Osteocyte (in vitro differentiated cells): ENCODE measurements at regions not wholly inside any gene's neighbourhood (a gene's known extent, or its start where the extent isn't known, plus 50 kb on each side); places are given as distances from the start of the nearest gene placed in this dataset.

ENCODE experiments used
- DNase-seq: peaks from one replicate; pipeline ENCODE4 v3.0.0; 2021; ENCODE audit warnings: mixed read lengths; ENCODE audit not compliant: unreplicated experiment; ENCODE audit errors: extremely low spot score
- H3K27ac Mint-ChIP-seq: one replicate; pipeline ENCODE4 v1.8.0; 2021; ENCODE audit warnings: mild to moderate bottlenecking, mixed read lengths; ENCODE audit not compliant: unreplicated experiment
- H3K27me3 Mint-ChIP-seq: one replicate; pipeline ENCODE4 v1.8.0; 2021; ENCODE audit warnings: mixed read lengths; ENCODE audit not compliant: unreplicated experiment
- H3K36me3 Mint-ChIP-seq: one replicate; pipeline ENCODE4 v1.8.0; 2021; ENCODE audit warnings: mixed read lengths; ENCODE audit not compliant: unreplicated experiment
- H3K4me1 Mint-ChIP-seq: one replicate; pipeline ENCODE4 v1.8.0; 2021; ENCODE audit warnings: mixed read lengths; ENCODE audit not compliant: unreplicated experiment
- H3K4me3 Mint-ChIP-seq: one replicate; pipeline ENCODE4 v1.8.0; 2021; ENCODE audit warnings: mild to moderate bottlenecking, moderate library complexity, mixed read lengths; ENCODE audit not compliant: unreplicated experiment
- H3K9me3 Mint-ChIP-seq: one replicate; pipeline ENCODE4 v1.8.0; 2021; ENCODE audit warnings: mixed read lengths; ENCODE audit not compliant: unreplicated experiment
- TF ChIP-seq, protein P1 (sequence below): fragments of 200-600 bp; sonication (generic); IDR thresholded peaks from 2 replicates; pipeline ENCODE4 v1.5.0; 2021; ENCODE audit warnings: antibody characterized with exemption, mild to moderate bottlenecking, moderate library complexity

DNA sequence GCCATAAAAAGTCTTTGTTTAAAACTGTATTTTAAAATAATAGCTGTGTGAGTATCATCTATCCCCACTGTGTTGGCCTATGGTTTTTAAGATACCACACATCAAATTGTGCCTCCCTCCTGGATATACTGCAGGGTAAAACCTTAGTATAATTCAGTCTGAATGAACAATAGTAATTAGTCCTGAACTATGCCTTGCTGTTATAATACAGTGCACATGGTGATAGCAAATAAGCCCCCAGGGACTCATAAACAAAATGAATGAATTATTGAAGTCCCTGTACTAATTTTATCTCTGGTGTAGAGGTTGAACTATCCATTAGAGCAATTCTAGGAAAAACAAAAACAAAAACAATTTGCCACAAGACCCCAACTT lies 142.7 kb upstream of the ADAMTSL1 start:
- no peaks in the 10 kb centered on the region for H3K9me3 Mint-ChIP-seq
- H3K27ac Mint-ChIP-seq = no peak overlapping the region

DNA sequence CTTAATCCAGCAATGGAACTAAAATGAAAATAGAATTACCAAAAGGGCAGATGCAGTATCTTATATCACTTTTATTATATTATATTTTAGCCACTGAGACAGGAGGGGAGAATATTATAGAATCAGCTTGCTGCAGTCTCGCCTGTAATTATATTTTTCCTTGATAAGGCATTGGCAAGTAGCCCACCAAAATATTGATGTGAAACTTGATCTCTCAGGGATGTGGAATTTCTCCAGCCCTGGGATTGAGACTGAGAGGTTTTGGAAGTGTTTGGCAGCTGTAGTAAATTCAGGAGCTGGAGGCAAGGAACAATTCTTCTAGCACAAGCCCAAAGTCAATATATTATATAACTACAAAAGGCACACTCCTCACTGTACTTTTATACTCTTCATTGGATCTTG lies 142.1 kb upstream of the ADAMTSL1 start:
- Mint-ChIP-seq H3K4me1 (peaks cover 23% of the 10 kb centered on the region), H3K27me3 (peaks cover 5% of the 10 kb centered on the region)

More for the DNA sequence above, 142.7 kb upstream of the ADAMTSL1 start:
- DNase-seq = no peak
- Mint-ChIP-seq H3K27me3 (peaks cover 5% of the 10 kb centered on the region), H3K4me3 (no peak overlapping the region), H3K36me3 (no peaks in the 10 kb centered on the region), H3K4me1 (peaks cover 22% of the 10 kb centered on the region)
- TF ChIP-seq, protein P1, sequence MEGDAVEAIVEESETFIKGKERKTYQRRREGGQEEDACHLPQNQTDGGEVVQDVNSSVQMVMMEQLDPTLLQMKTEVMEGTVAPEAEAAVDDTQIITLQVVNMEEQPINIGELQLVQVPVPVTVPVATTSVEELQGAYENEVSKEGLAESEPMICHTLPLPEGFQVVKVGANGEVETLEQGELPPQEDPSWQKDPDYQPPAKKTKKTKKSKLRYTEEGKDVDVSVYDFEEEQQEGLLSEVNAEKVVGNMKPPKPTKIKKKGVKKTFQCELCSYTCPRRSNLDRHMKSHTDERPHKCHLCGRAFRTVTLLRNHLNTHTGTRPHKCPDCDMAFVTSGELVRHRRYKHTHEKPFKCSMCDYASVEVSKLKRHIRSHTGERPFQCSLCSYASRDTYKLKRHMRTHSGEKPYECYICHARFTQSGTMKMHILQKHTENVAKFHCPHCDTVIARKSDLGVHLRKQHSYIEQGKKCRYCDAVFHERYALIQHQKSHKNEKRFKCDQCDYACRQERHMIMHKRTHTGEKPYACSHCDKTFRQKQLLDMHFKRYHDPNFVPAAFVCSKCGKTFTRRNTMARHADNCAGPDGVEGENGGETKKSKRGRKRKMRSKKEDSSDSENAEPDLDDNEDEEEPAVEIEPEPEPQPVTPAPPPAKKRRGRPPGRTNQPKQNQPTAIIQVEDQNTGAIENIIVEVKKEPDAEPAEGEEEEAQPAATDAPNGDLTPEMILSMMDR = no peak

GRCh38 chr9:18333157-18333556 lies 140.8 kb upstream of the ADAMTSL1 start:
- Mint-ChIP-seq H3K4me3 (no peak overlapping the region), H3K4me1 (peaks cover 31% of the 10 kb centered on the region), H3K36me3 (no peaks in the 10 kb centered on the region), H3K9me3 (no peaks in the 10 kb centered on the region), H3K27me3 (peaks cover 5% of the 10 kb centered on the region), H3K27ac (no peak overlapping the region)
- DNase-seq = no peak
- TF ChIP-seq, protein P1 = no peak

More for the DNA sequence above, 142.1 kb upstream of the ADAMTSL1 start:
- Mint-ChIP-seq H3K36me3 (no peaks in the 10 kb centered on the region), H3K9me3 (no peaks in the 10 kb centered on the region), H3K27ac (no peak overlapping the region), H3K4me3 (no peak overlapping the region)
- DNase-seq = no peak
- TF ChIP-seq, protein P1 = no peak

DNA sequence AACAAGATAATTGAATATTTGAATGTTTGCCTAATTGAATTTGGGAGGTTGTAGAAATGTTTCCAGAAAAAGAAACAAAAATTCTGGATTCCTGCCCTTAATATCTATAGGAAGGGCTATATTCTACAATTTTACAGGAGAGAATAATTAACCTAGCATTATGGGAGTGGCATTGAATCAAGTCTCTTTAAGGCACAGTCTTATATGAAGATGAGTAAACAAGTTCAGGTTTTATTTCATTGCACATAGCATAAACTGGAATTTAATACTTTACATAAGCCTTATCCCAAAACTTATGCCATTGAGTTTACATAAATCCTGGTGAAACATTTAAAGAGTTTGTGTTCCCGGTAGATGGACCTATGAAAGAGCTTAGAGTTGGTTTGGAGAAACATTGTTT lies 138.1 kb upstream of the ADAMTSL1 start:
- H3K27ac Mint-ChIP-seq = no peak overlapping the region
- peaks cover 33% of the 10 kb centered on the region for H3K4me1 Mint-ChIP-seq
- H3K27me3 Mint-ChIP-seq = peaks cover 2% of the 10 kb centered on the region
- H3K36me3 Mint-ChIP-seq = no peaks in the 10 kb centered on the region
- TF ChIP-seq, protein P1 = no peak
- peaks cover 8% of the 10 kb centered on the region for H3K9me3 Mint-ChIP-seq
- no peak overlapping the region for H3K4me3 Mint-ChIP-seq
- no peak for DNase-seq

DNA sequence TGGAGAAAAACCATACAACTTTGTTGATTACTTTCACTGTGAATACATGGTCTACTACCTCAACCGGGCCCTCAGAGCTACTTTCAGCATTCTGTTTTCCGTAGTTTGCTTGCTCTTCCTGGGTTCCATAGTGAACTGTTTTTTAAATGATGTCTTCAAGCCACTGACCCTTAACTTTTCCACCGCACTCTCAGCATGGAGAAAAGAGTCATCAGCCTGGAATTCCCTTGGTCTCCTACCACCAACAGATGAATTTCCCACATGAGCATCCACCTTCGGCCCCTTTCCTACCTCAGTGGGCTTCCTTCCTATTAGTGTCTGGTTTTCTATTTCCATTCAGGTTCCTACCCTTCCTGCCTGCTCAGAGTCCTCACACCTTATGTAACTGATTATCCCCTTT lies 135.9 kb upstream of the ADAMTSL1 start:
- DNase-seq = no peak
- Mint-ChIP-seq H3K9me3 (peaks cover 9% of the 10 kb centered on the region), H3K36me3 (no peaks in the 10 kb centered on the region), H3K4me1 (peaks cover 21% of the 10 kb centered on the region), H3K27me3 (no peaks in the 10 kb centered on the region), H3K27ac (no peak overlapping the region), H3K4me3 (no peak overlapping the region)
- TF ChIP-seq, protein P1 = no peak
